GM12872 (cell line): ENCODE measurements at regions not wholly inside any gene's neighbourhood (a gene's known extent, or its start where the extent isn't known, plus 50 kb on each side); places are given as distances from the start of the nearest gene placed in this dataset.
A peak's percentile ranks its signal among the peaks of the same experiment; 100 is the strongest.

ENCODE experiments used
- TF ChIP-seq, protein P1 (sequence below): IDR thresholded peaks from 3 replicates; pipeline ENCODE4 v1.5.1; 2011; ENCODE audit warnings: low read depth, mild to moderate bottlenecking, low read length, moderate library complexity; ENCODE audit not compliant: insufficient read depth

GRCh38 chr5:126357585-126358342, 65.4 kb upstream of the GRAMD2B start:
- TF ChIP-seq, protein P1, sequence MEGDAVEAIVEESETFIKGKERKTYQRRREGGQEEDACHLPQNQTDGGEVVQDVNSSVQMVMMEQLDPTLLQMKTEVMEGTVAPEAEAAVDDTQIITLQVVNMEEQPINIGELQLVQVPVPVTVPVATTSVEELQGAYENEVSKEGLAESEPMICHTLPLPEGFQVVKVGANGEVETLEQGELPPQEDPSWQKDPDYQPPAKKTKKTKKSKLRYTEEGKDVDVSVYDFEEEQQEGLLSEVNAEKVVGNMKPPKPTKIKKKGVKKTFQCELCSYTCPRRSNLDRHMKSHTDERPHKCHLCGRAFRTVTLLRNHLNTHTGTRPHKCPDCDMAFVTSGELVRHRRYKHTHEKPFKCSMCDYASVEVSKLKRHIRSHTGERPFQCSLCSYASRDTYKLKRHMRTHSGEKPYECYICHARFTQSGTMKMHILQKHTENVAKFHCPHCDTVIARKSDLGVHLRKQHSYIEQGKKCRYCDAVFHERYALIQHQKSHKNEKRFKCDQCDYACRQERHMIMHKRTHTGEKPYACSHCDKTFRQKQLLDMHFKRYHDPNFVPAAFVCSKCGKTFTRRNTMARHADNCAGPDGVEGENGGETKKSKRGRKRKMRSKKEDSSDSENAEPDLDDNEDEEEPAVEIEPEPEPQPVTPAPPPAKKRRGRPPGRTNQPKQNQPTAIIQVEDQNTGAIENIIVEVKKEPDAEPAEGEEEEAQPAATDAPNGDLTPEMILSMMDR, result no peak

DNA sequence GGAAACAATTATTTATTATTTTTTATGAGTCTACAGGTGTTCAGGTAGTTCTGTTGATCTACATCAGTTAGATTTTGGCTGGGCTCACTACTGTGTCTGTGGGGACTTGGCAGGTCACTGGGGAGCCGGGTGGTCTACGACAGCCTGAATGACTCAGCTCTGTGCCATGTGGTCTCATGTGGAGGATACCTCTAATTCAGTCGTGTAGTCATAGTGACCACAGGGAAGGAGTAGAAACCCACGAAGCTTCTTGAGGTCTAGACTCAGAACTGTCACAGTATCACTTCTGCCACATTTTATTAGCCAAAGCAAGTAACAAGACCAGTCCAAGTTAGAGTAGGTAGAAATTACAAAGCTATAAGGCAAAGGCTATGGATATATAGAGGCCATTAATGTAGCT, 64.7 kb upstream of the GRAMD2B start:
- TF ChIP-seq, protein P1, result no peak

DNA sequence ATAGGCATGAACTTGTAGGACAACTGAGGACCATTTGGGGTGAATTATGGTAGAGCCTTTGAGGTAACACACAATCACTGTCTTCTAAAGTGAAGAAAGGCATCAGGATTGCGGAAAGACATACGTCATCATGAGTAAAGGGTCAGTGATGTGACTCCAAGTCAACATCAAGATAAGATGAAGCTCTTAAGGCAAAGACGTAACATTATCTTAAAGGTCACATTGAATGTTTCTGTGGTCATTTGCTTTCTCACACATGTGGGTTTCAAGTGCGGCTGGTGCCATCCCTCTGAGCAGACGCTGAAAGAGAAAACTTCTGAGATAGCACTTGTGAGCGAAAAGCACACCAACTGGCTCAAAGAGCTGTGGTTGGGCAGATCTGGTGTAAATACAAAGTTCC, 63.3 kb upstream of the GRAMD2B start:
- TF ChIP-seq, protein P1, result no peak

GRCh38 chr5:126360467-126360866, 62.7 kb upstream of the GRAMD2B start:
- TF ChIP-seq, protein P1, result 0 out of 3 replicates have a peak, but pooled peaks have one; percentile 7

DNA sequence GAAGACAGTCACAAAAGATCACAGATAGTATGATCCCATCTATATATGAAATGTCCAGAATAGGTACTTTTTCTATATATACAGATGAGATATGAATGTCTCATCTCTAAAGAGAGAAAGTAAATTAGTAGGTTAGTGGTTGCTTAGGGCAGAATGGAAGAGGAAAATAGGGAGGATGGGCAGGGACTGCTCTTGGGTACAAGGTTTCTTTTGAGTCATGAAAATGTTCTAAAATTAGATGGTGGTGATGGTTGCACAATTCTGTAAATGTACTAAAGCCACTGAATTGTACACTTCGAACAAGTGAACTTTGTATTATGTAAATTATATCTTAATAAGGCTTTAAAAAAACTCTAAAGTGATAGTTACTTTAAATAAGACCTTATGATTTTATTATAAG, 59.6 kb upstream of the GRAMD2B start:
- TF ChIP-seq, protein P1, result no peak

- TF ChIP-seq, protein P1, result no peak
Observed at GRCh38 chr5:126364206-126364902, 58.9 kb upstream of the GRAMD2B start.

GRCh38 chr5:126365446-126366198, 57.6 kb upstream of the GRAMD2B start:
- TF ChIP-seq, protein P1, result no peak
